H1 (cell line): ENCODE measurements at regions not wholly inside any gene's neighbourhood (a gene's known extent, or its start where the extent isn't known, plus 50 kb on each side); places are given as distances from the start of the nearest gene placed in this dataset.

Experiments
- CTCF ChIA-PET: fragments of 300-600 bp; sonication (Branson Sonifier 250); formaldehyde crosslinking; loops from one replicate; lab custom pipeline; 2021; ENCODE audit not compliant: partially characterized antibody; lab: Charles Lee
- POLR2A ChIA-PET: fragments of 300-600 bp; sonication (Branson Sonifier 250); formaldehyde crosslinking; loops from one replicate; lab custom pipeline; 2021; ENCODE audit warnings: inconsistent platforms; ENCODE audit not compliant: partially characterized antibody; lab: Charles Lee
- DNase-seq, 2 experiments: peaks; one replicate each; pipeline versions ENCODE4 v3.0.0 to v3.0.0-alpha.2; 2010 to 2022; ENCODE audit warnings: low spot score in 2 of 2, low read depth in 1 of 2, mixed read lengths in 1 of 2
- FAIRE-seq: peaks from 2 replicates; lab custom pipeline; 2011; peaks lifted over from hg19 to GRCh38; lab: Jason Lieb, UNC
- H2AFZ ChIP-seq: 2 replicates; pipeline ENCODE4 v1.8.1; 2012; ENCODE audit warnings: low read length, inconsistent platforms
- H2AK5ac ChIP-seq: 2 replicates; pipeline ENCODE4 v1.6.1; 2013; ENCODE audit warnings: low read depth, low read length
- H2BK120ac ChIP-seq: replicated peaks from 2 replicates; pipeline ENCODE3; 2013; ENCODE audit warnings: low read depth, low read length, inconsistent platforms
- H2BK12ac ChIP-seq: 2 replicates; pipeline ENCODE4 v1.6.1; 2013; ENCODE audit warnings: low read depth, low read length
- H2BK15ac ChIP-seq: 2 replicates; pipeline ENCODE4 v1.6.1; 2013; ENCODE audit warnings: low read length
- H2BK20ac ChIP-seq: 2 replicates; pipeline ENCODE4 v1.6.1; 2013; ENCODE audit warnings: low read length
- H2BK5ac ChIP-seq: 2 replicates; pipeline ENCODE4 v1.6.1; 2013; ENCODE audit warnings: low read depth, low read length
- H3K14ac ChIP-seq: 2 replicates; pipeline ENCODE4 v1.6.1; 2013; ENCODE audit warnings: inconsistent platforms; ENCODE audit not compliant: insufficient read length
- H3K18ac ChIP-seq: 2 replicates; pipeline ENCODE4 v1.6.1; 2013; ENCODE audit warnings: low read length; ENCODE audit errors: extremely low read depth
- H3K23ac ChIP-seq: 2 replicates; pipeline ENCODE4 v1.6.1; 2013; ENCODE audit warnings: inconsistent platforms; ENCODE audit not compliant: insufficient read length
- H3K23me2 ChIP-seq: 2 replicates; pipeline ENCODE4 v1.6.1; 2013; ENCODE audit warnings: low read depth, low read length
- H3K27ac ChIP-seq: 2 replicates; pipeline ENCODE4 v1.6.1; 2011; ENCODE audit warnings: low read depth, low read length, inconsistent platforms
- H3K27me3 ChIP-seq, 4 experiments: replicated peaks in 1 of 4; 1 replicate in 1 of 4; 2 replicates in 3 of 4; pipeline versions ENCODE4 v1.6.1 to v1.8.1; 2011 to 2013; ENCODE audit warnings: low read length in 3 of 4, mild to moderate bottlenecking in 3 of 4, inconsistent platforms in 2 of 4, mixed read lengths in 2 of 4, moderate library complexity in 1 of 4; ENCODE audit not compliant: control insufficient read depth in 3 of 4, insufficient read depth in 3 of 4; ENCODE audit errors: extremely low read depth in 1 of 4
- H3K36me3 ChIP-seq, 4 experiments: 2 replicates each; pipeline versions ENCODE4 v1.6.1 to v1.8.1; 2011 to 2013; ENCODE audit warnings: mild to moderate bottlenecking in 4 of 4, low read length in 3 of 4, moderate library complexity in 2 of 4, control low read depth in 1 of 4, inconsistent platforms in 1 of 4; ENCODE audit not compliant: insufficient read depth in 4 of 4, control insufficient read depth in 2 of 4
- H3K4ac ChIP-seq: replicated peaks from 2 replicates; pipeline ENCODE3; 2013; ENCODE audit warnings: low read length, low read depth, mixed read lengths, inconsistent platforms; ENCODE audit not compliant: insufficient read length
- H3K4me1 ChIP-seq, 4 experiments: replicated peaks in 1 of 4; 1 replicate in 1 of 4; 2 replicates in 3 of 4; pipeline versions ENCODE4 v1.6.1 to v1.8.1; 2011 to 2013; ENCODE audit warnings: low read length in 3 of 4, inconsistent platforms in 2 of 4, mixed read lengths in 1 of 4; ENCODE audit not compliant: insufficient read depth in 4 of 4, control insufficient read depth in 3 of 4
- H3K4me2 ChIP-seq, 2 experiments: 2 replicates each; pipeline versions ENCODE4 v1.6.1 to v1.8.1; 2011 to 2013; ENCODE audit warnings: low read depth in 2 of 2, low read length in 2 of 2, control low read depth in 1 of 2, inconsistent platforms in 1 of 2, mild to moderate bottlenecking in 1 of 2; ENCODE audit not compliant: insufficient read depth in 1 of 2
- H3K4me3 ChIP-seq, 4 experiments: fragments of 200-600, 300-600 bp in 1 of 4; sonication (generic), shearing (Covaris generic), sonication (Bioruptor Twin) in 1 of 4; 2 replicates each; pipeline versions ENCODE4 v1.5.1 to v1.8.1; 2011 to 2016; ENCODE audit warnings: low read length in 4 of 4, low read depth in 3 of 4, control low read depth in 2 of 4, inconsistent platforms in 2 of 4, mild to moderate bottlenecking in 2 of 4, mixed read lengths in 1 of 4, moderate library complexity in 1 of 4; ENCODE audit not compliant: insufficient read depth in 2 of 4; ENCODE audit errors: extremely low read depth in 1 of 4
- H3K56ac ChIP-seq: replicated peaks from 2 replicates; pipeline ENCODE3; 2013; ENCODE audit warnings: low read depth, mild to moderate bottlenecking, mixed read lengths, low read length, inconsistent platforms; ENCODE audit not compliant: insufficient read length
- H3K79me1 ChIP-seq: 2 replicates; pipeline ENCODE4 v1.6.1; 2013; ENCODE audit warnings: low read depth, low read length, control low read depth
- H3K79me2 ChIP-seq, 2 experiments: 2 replicates each; pipeline versions ENCODE4 v1.6.1 to v1.8.1; 2012 to 2013; ENCODE audit warnings: low read length in 2 of 2, mild to moderate bottlenecking in 2 of 2, inconsistent platforms in 1 of 2; ENCODE audit not compliant: insufficient read depth in 2 of 2, control insufficient read depth in 1 of 2
- H3K9ac ChIP-seq, 4 experiments: replicated peaks in 1 of 4; 1 replicate in 1 of 4; 2 replicates in 3 of 4; pipeline versions ENCODE4 v1.6.1 to v1.8.1; 2011 to 2013; ENCODE audit warnings: low read depth in 3 of 4, low read length in 3 of 4, control low read depth in 2 of 4, mild to moderate bottlenecking in 2 of 4, moderate library complexity in 2 of 4, inconsistent platforms in 1 of 4; ENCODE audit errors: extremely low read depth in 1 of 4
- H3K9me3 ChIP-seq, 2 experiments: 2 replicates each; pipeline versions ENCODE4 v1.6.1 to v1.8.1; 2012 to 2013; ENCODE audit warnings: mild to moderate bottlenecking in 2 of 2, moderate library complexity in 2 of 2, control low read depth in 1 of 2, inconsistent platforms in 1 of 2, low read depth in 1 of 2, low read length in 1 of 2, mixed read lengths in 1 of 2; ENCODE audit not compliant: insufficient read depth in 2 of 2
- H4K20me1 ChIP-seq, 2 experiments: replicated peaks in 1 of 2; 2 replicates each; pipeline versions ENCODE3 to v1.8.1; 2011 to 2013; ENCODE audit warnings: inconsistent platforms in 2 of 2, low read length in 2 of 2, mild to moderate bottlenecking in 1 of 2; ENCODE audit not compliant: insufficient read depth in 2 of 2, control insufficient read depth in 1 of 2
- H4K5ac ChIP-seq: 2 replicates; pipeline ENCODE4 v1.6.1; 2013; ENCODE audit warnings: low read length, low read depth, mixed read lengths, inconsistent platforms; ENCODE audit not compliant: insufficient read length
- H4K8ac ChIP-seq: 2 replicates; pipeline ENCODE4 v1.8.0; 2013; ENCODE audit warnings: mild to moderate bottlenecking, moderate library complexity, low read length, inconsistent platforms; ENCODE audit not compliant: insufficient read depth; ENCODE audit errors: extremely low read depth
- H4K91ac ChIP-seq: replicated peaks from 2 replicates; pipeline ENCODE3; 2013; ENCODE audit warnings: low read length, mixed read lengths, inconsistent platforms; ENCODE audit not compliant: insufficient read length
- CREB1 ChIP-seq: IDR thresholded peaks from 2 replicates; pipeline ENCODE4 v1.6.1; 2012; ENCODE audit warnings: inconsistent platforms
- CTBP2 ChIP-seq: IDR thresholded peaks from 2 replicates; pipeline ENCODE4 v1.7.0; 2011; ENCODE audit warnings: borderline replicate concordance, mild to moderate bottlenecking, moderate library complexity, mixed read lengths, low read length; ENCODE audit not compliant: insufficient read depth, insufficient read length
- KDM1A ChIP-seq: fragments of 200-600, 300-600 bp; sonication (generic); IDR thresholded peaks from 2 replicates; pipeline ENCODE4 v1.7.1; 2016; ENCODE audit warnings: mild to moderate bottlenecking, low read length, borderline replicate concordance
- PHF8 ChIP-seq: fragments of 200-600 bp; sonication (generic); conservative IDR thresholded peaks from 2 replicates; pipeline ENCODE4 v1.7.1; 2012; ENCODE audit warnings: low read depth, mild to moderate bottlenecking, inconsistent platforms, low read length, moderate library complexity
- POLR2AphosphoS5 ChIP-seq: IDR thresholded peaks from 2 replicates; pipeline ENCODE4 v1.6.1; 2011; ENCODE audit warnings: low read depth, low read length
- RAD21 ChIP-seq, 2 experiments: IDR thresholded peaks in 1 of 2; conservative IDR thresholded peaks in 1 of 2; 2 replicates each; pipeline ENCODE4 v1.6.1; 2011; ENCODE audit warnings: low read depth in 2 of 2, low read length in 2 of 2, improper control_type of control experiment in 1 of 2, inconsistent platforms in 1 of 2, mild to moderate bottlenecking in 1 of 2, moderate library complexity in 1 of 2
- RBBP5 ChIP-seq: IDR thresholded peaks from 2 replicates; pipeline ENCODE4 v1.7.1; 2012; ENCODE audit warnings: low read depth, mild to moderate bottlenecking, inconsistent platforms, low read length, moderate library complexity, borderline replicate concordance
- RFX5 ChIP-seq: IDR thresholded peaks from 2 replicates; pipeline ENCODE4 v1.6.1; 2011; ENCODE audit warnings: low read depth, low read length, improper control_type of control experiment, borderline replicate concordance
- RNF2 ChIP-seq: fragments of 200-900, 300-1000 bp; sonication (generic); IDR thresholded peaks from 2 replicates; pipeline ENCODE4 v1.7.1; 2016; ENCODE audit warnings: borderline replicate concordance, low read depth, mild to moderate bottlenecking, antibody characterized with exemption, low read length; ENCODE audit not compliant: poor library complexity, severe bottlenecking; ENCODE audit errors: missing control alignments
- RXRA ChIP-seq: IDR thresholded peaks from 2 replicates; pipeline ENCODE4 v1.6.1; 2011; ENCODE audit warnings: low read depth, mild to moderate bottlenecking, low read length, moderate library complexity; ENCODE audit not compliant: insufficient read depth
- SAP30 ChIP-seq: fragments of 300-600 bp; sonication (generic); IDR thresholded peaks from 2 replicates; pipeline ENCODE4 v1.7.1; 2012; ENCODE audit warnings: low read length, moderate library complexity, mild to moderate bottlenecking, inconsistent platforms; ENCODE audit not compliant: insufficient read depth, insufficient replicate concordance
- SP2 ChIP-seq: IDR thresholded peaks from 2 replicates; pipeline ENCODE4 v1.6.1; 2012; ENCODE audit warnings: mild to moderate bottlenecking, low read length, inconsistent platforms
- TEAD4 ChIP-seq: IDR thresholded peaks from 2 replicates; pipeline ENCODE4 v1.6.1; 2012; ENCODE audit warnings: low read depth, low read length, inconsistent platforms, mixed read lengths
- WGBS, 2 experiments: shearing (Covaris generic) in 1 of 2; methylation state at CpG; one replicate each; pipeline versions ENCODE4 v1.1.6 to v1.1.7; 2013 to 2015; ENCODE audit warnings: low lambda C conversion rate in 2 of 2, mixed read lengths in 2 of 2, inconsistent platforms in 1 of 2, low coverage in 1 of 2, missing lambda C conversion rate in 1 of 2; ENCODE audit not compliant: insufficient replicate concordance in 2 of 2, insufficient coverage in 1 of 2, insufficient read length in 1 of 2; ENCODE audit errors: extremely low coverage in 1 of 2, missing lambda C conversion rate in 1 of 2; 5-methylcytosine and 5-hydroxymethylcytosine counted together
- TF ChIP-seq, protein P1 (sequence below): IDR thresholded peaks from 2 replicates; pipeline ENCODE4 v1.6.1; 2012; ENCODE audit warnings: inconsistent platforms

DNA sequence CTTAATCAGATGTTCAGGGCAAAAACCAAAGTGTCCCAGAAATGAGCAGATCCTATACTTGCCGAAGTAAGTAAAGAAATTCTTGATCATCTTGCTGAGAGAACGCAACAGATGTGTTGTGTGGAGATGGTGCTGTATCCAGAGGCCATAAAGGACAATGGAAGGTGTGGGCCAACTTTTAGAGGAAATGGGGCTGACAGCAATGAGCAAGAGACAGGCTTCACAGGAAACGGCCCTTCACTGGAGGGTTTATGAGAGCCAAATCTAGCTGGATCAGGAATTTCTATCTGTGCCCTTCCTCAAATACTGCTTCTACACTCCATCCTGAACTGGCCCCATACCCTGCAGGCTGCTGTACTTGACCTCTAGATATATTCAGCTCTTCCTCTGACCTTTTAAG, 583.9 kb upstream of the DIPK2B start:
- DNase-seq (no peak), FAIRE-seq (no peak)
- Histone ChIP-seq H3K56ac (no peak overlapping the region), H3K4me3 (no peak overlapping the region), H3K9ac (no peak overlapping the region), H3K79me2 (peaks cover 2 to 98% of the 10 kb centered on the region in 2 experiments; a peak in 3 of 4 replicates), H3K36me3 (peaks cover 0 to 12% (median 0%) of the 10 kb centered on the region in 4 experiments; a peak in 4 of 8 replicates), H2AFZ (no peak overlapping the region), H2BK120ac (no peak overlapping the region), H4K20me1 (peaks cover 14 to 26% of the 10 kb centered on the region in 2 experiments), H3K4me2 (no peak overlapping the region), H3K4ac (no peak overlapping the region), H4K8ac (no peak overlapping the region), H3K18ac (no peak overlapping the region), H2BK12ac (no peak overlapping the region), H4K5ac (no peak overlapping the region), H3K79me1 (peaks cover 4% of the 10 kb centered on the region; the same call in 1 of the 2 replicates), H3K14ac (no peak overlapping the region), H4K91ac (no peak overlapping the region), H3K9me3 (no peaks in the 10 kb centered on the region), H3K4me1 (peaks cover 0 to 12% (median 5%) of the 10 kb centered on the region in 4 experiments; a peak in 6 of 7 replicates), H3K23me2 (no peaks in the 10 kb centered on the region), H2BK5ac (no peak overlapping the region), H3K27me3 (no peaks in the 10 kb centered on the region), H3K23ac (no peak overlapping the region), H2BK15ac (no peak overlapping the region), H2AK5ac (no peak overlapping the region), H3K27ac (no peak overlapping the region), H2BK20ac (no peak overlapping the region)
- 96% methylated on average over 3 of the region's 3 CpGs; no CpG with 5 or more reads in 1 of the 2 experiments for WGBS, 2 experiments
- ChIA-PET POLR2A (no interaction called here), CTCF (no interaction called here)
- no peak for TF ChIP-seq SP2
- no peak for TF ChIP-seq TEAD4
- no peak for TF ChIP-seq CREB1
- no peak for TF ChIP-seq RXRA
- TF ChIP-seq, protein P1, sequence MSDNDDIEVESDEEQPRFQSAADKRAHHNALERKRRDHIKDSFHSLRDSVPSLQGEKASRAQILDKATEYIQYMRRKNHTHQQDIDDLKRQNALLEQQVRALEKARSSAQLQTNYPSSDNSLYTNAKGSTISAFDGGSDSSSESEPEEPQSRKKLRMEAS: no peak
- TF ChIP-seq SAP30: no peak
- TF ChIP-seq CTBP2: no peak
- no peak for TF ChIP-seq RNF2
- TF ChIP-seq PHF8: no peak
- TF ChIP-seq RAD21 (IDR thresholded peaks at IDR 0.05 in 1 of 2, conservative IDR thresholded peaks at IDR 0.05 in 1 of 2; ENCODE audit: low read depth in 2 of 2, low read length in 2 of 2): no peak
- no peak for TF ChIP-seq POLR2AphosphoS5
- no peak for TF ChIP-seq RFX5
- no peak for TF ChIP-seq RBBP5
- TF ChIP-seq KDM1A: no peak
